OCI-LY1 (cell line): ENCODE measurements at regions not wholly inside any gene's neighbourhood (a gene's known extent, or its start where the extent isn't known, plus 50 kb on each side); places are given as distances from the start of the nearest gene placed in this dataset.

ENCODE experiments used
- H2AFZ ChIP-seq: fragments of 200-600 bp; sonication (generic), shearing (Covaris generic); 2 replicates; pipeline ENCODE4 v1.6.0; 2014; ENCODE audit warnings: antibody characterized with exemption, mild to moderate bottlenecking, low read length
- H3F3A ChIP-seq: fragments of 200-600 bp; sonication (generic), shearing (Covaris generic); 2 replicates; pipeline ENCODE4 v1.6.0; 2014; ENCODE audit warnings: mild to moderate bottlenecking, antibody characterized with exemption, low read length, moderate library complexity; ENCODE audit not compliant: insufficient read depth
- H3K27ac ChIP-seq: fragments of 200-600 bp; sonication (generic); 2 replicates; pipeline ENCODE4 v1.5.1; 2014; ENCODE audit warnings: low read length, mixed run types, mild to moderate bottlenecking, low read depth; ENCODE audit not compliant: poor library complexity, severe bottlenecking
- H3K27me3 ChIP-seq: fragments of 200-600 bp; sonication (generic); 2 replicates; pipeline ENCODE4 v1.6.0; 2014; ENCODE audit warnings: antibody characterized with exemption, mild to moderate bottlenecking, low read length, moderate library complexity; ENCODE audit not compliant: insufficient read depth
- H3K36me3 ChIP-seq: fragments of 200-600 bp; sonication (generic); 2 replicates; pipeline ENCODE4 v1.6.1; 2014; ENCODE audit warnings: mild to moderate bottlenecking, antibody characterized with exemption, low read length, moderate library complexity, mixed read lengths; ENCODE audit not compliant: insufficient read depth
- H3K4me1 ChIP-seq: fragments of 200-600 bp; sonication (generic); 2 replicates; pipeline ENCODE4 v1.5.1; 2014; ENCODE audit warnings: mild to moderate bottlenecking, low read length, moderate library complexity; ENCODE audit not compliant: insufficient read depth, severe bottlenecking
- H3K4me2 ChIP-seq: fragments of 200-600 bp; sonication (generic), shearing (Covaris generic); 2 replicates; pipeline ENCODE4 v1.6.1; 2014; ENCODE audit warnings: low read length
- H3K4me3 ChIP-seq: fragments of 200-600 bp; sonication (generic); 2 replicates; pipeline ENCODE4 v1.5.1; 2014; ENCODE audit warnings: low read length, low read depth, mild to moderate bottlenecking, mixed read lengths; ENCODE audit not compliant: poor library complexity, severe bottlenecking
- H3K79me2 ChIP-seq: fragments of 200-600 bp; shearing (Covaris generic); 2 replicates; pipeline ENCODE4 v1.6.1; 2016; ENCODE audit warnings: mixed run types, low read length, mixed read lengths; ENCODE audit not compliant: insufficient read depth
- H3K9ac ChIP-seq: fragments of 200-600 bp; sonication (generic), shearing (Covaris generic); 2 replicates; pipeline ENCODE4 v1.6.1; 2014; ENCODE audit warnings: mild to moderate bottlenecking, low read length, mixed read lengths
- H3K9me2 ChIP-seq: fragments of 200-600 bp; sonication (generic), shearing (Covaris generic); 2 replicates; pipeline ENCODE4 v1.6.1; 2014; ENCODE audit warnings: low read depth, mild to moderate bottlenecking, low read length, mixed read lengths
- H3K9me3 ChIP-seq: fragments of 200-600 bp; shearing (Covaris generic); 2 replicates; pipeline ENCODE4 v1.6.1; 2014; ENCODE audit warnings: low read length, mixed read lengths
- H4K20me1 ChIP-seq: fragments of 200-600 bp; sonication (generic), shearing (Covaris generic); 2 replicates; pipeline ENCODE4 v1.6.0; 2016; ENCODE audit warnings: mild to moderate bottlenecking, low read length; ENCODE audit not compliant: insufficient read depth
- EZH2 ChIP-seq: fragments of 200-600 bp; sonication (generic), shearing (Covaris generic); IDR thresholded peaks from 2 replicates; pipeline ENCODE4 v1.8.0; 2017; ENCODE audit warnings: borderline replicate concordance, mixed run types, mild to moderate bottlenecking, antibody characterized with exemption, low read length, moderate library complexity, mixed read lengths
- TF ChIP-seq, protein P1 (sequence below): fragments of 200-600 bp; sonication (generic), shearing (Covaris generic); IDR thresholded peaks from 2 replicates; pipeline ENCODE4 v1.5.1; 2017; ENCODE audit warnings: mild to moderate bottlenecking, antibody characterized with exemption, low read length, moderate library complexity, mixed read lengths

DNA sequence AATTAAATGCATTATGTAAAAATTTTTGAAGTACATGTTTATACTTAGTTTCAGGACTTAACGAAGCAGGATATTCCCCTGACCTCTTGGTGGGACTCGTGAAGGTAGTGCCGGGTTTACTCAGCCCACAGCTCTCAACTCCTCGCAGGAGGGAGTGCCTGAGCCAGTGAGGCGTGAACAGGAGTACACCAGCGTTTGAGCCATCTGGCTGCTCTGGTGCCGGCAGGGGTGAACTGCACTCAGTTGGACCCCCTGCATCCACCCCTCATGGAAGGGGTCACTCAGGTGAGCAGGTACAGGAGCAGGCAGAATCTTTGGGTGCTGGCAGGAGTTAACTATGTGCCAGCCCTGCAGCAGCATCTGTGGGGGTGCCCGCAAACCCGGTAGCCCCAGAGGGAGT, 625.1 kb upstream of the PCDH15 start:
- no peak for TF ChIP-seq EZH2
- TF ChIP-seq, protein P1, sequence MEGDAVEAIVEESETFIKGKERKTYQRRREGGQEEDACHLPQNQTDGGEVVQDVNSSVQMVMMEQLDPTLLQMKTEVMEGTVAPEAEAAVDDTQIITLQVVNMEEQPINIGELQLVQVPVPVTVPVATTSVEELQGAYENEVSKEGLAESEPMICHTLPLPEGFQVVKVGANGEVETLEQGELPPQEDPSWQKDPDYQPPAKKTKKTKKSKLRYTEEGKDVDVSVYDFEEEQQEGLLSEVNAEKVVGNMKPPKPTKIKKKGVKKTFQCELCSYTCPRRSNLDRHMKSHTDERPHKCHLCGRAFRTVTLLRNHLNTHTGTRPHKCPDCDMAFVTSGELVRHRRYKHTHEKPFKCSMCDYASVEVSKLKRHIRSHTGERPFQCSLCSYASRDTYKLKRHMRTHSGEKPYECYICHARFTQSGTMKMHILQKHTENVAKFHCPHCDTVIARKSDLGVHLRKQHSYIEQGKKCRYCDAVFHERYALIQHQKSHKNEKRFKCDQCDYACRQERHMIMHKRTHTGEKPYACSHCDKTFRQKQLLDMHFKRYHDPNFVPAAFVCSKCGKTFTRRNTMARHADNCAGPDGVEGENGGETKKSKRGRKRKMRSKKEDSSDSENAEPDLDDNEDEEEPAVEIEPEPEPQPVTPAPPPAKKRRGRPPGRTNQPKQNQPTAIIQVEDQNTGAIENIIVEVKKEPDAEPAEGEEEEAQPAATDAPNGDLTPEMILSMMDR = no peak
- Histone ChIP-seq H3K4me1 (no peaks in the 10 kb centered on the region), H4K20me1 (no peaks in the 10 kb centered on the region), H3K36me3 (no peaks in the 10 kb centered on the region), H3F3A (no peaks in the 10 kb centered on the region), H3K4me2 (no peak overlapping the region), H3K9me2 (no peaks in the 10 kb centered on the region), H3K79me2 (no peaks in the 10 kb centered on the region), H3K9me3 (no peaks in the 10 kb centered on the region), H3K27ac (no peak overlapping the region), H3K4me3 (no peak overlapping the region), H3K27me3 (no peaks in the 10 kb centered on the region), H3K9ac (no peak overlapping the region), H2AFZ (no peak overlapping the region)

DNA sequence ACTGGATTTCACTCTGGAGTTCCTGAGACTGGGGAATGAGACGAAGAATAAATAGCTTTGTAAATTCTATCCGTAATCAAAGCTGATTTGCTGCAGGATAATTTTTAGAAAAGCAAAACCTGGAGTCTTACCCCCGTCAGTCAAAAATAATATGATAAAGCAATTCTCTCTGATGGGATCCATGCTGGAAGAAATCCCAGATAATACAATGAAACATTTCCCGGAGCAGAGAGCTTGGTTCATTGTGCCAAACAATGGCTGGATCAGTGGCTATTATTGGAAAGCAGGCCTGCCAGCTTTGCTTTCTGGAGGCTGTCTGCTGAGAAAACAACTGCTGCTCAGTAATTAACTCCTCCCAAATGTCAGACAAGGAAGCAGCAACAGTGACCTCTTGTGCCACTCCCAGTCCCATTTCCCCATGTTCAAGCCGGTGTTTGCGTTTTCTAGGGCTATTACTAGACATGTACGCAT, 609.4 kb upstream of the PCDH15 start:
- H3K9me3 ChIP-seq = no peaks in the 10 kb centered on the region
- no peaks in the 10 kb centered on the region for H3K36me3 ChIP-seq
- H4K20me1 ChIP-seq = no peaks in the 10 kb centered on the region
- no peak for TF ChIP-seq EZH2
- TF ChIP-seq, protein P1 = no peak
- H3K4me1 ChIP-seq = no peaks in the 10 kb centered on the region
- H3K4me3 ChIP-seq = no peak overlapping the region
- no peaks in the 10 kb centered on the region for H3K9me2 ChIP-seq
- H3K9ac ChIP-seq = no peak overlapping the region
- no peak overlapping the region for H2AFZ ChIP-seq
- no peaks in the 10 kb centered on the region for H3K27me3 ChIP-seq
- H3F3A ChIP-seq = no peaks in the 10 kb centered on the region
- no peaks in the 10 kb centered on the region for H3K79me2 ChIP-seq
- no peak overlapping the region for H3K27ac ChIP-seq
- H3K4me2 ChIP-seq = no peak overlapping the region

DNA sequence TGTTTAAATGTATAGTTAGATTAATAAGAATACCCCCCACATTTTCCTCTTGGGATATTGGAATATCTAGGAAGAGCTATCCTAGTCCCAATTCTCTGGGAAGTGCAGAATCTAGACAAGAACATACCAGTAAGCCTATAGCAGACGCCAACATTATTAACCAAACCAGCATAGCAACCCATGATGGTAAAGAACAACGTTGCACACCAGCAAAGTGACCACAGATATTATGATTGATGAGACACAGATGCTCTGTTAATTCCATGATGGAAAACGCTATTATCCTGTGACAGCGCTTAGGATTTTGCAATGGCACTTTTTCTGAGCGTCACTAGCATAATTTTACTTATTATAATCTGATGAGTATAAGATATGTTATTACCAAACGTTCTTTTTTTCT, 603.1 kb upstream of the PCDH15 start:
- Histone ChIP-seq H3K9ac (no peak overlapping the region), H3F3A (no peaks in the 10 kb centered on the region), H3K4me3 (no peak overlapping the region), H3K4me2 (no peak overlapping the region), H3K27me3 (no peaks in the 10 kb centered on the region), H3K9me2 (no peaks in the 10 kb centered on the region), H2AFZ (no peak overlapping the region), H3K9me3 (no peaks in the 10 kb centered on the region), H3K27ac (no peak overlapping the region), H3K4me1 (no peaks in the 10 kb centered on the region), H3K79me2 (no peaks in the 10 kb centered on the region), H4K20me1 (no peaks in the 10 kb centered on the region), H3K36me3 (no peaks in the 10 kb centered on the region)
- no peak for TF ChIP-seq EZH2
- TF ChIP-seq, protein P1 = no peak
